SJSA1 (cell line): ENCODE measurements at regions not wholly inside any gene's neighbourhood (a gene's known extent, or its start where the extent isn't known, plus 50 kb on each side); places are given as distances from the start of the nearest gene placed in this dataset.

ENCODE experiments used
- DNase-seq, 2 experiments: peaks; one replicate each; pipeline ENCODE4 v3.0.0-alpha.2; 2015 to 2020; ENCODE audit warnings: low spot score in 2 of 2, low read depth in 1 of 2
- H3K27ac ChIP-seq: fragments of 250-450 bp; sonication (Bioruptor Pico); 2 replicates; pipeline ENCODE4 v1.5.1; 2020; ENCODE audit warnings: mild to moderate bottlenecking, moderate library complexity
- H3K27me3 ChIP-seq: fragments of 250-450 bp; sonication (Bioruptor Pico); replicated peaks from 2 replicates; pipeline ENCODE4 v1.5.1; 2020; ENCODE audit warnings: mild to moderate bottlenecking, moderate library complexity
- H3K36me3 ChIP-seq: fragments of 250-450 bp; sonication (Bioruptor Pico); 2 replicates; pipeline ENCODE4 v1.5.1; 2020; ENCODE audit warnings: mild to moderate bottlenecking
- H3K4me1 ChIP-seq: fragments of 250-450 bp; sonication (Bioruptor Pico); replicated peaks from 2 replicates; pipeline ENCODE4 v1.6.1; 2021; ENCODE audit warnings: mild to moderate bottlenecking
- H3K4me3 ChIP-seq: fragments of 250-450 bp; sonication (Bioruptor Pico); 2 replicates; pipeline ENCODE4 v1.5.1; 2020; ENCODE audit warnings: mild to moderate bottlenecking
- H3K9me3 ChIP-seq: fragments of 250-450 bp; sonication (Bioruptor Pico); replicated peaks from 2 replicates; pipeline ENCODE4 v1.5.1; 2020; ENCODE audit warnings: mild to moderate bottlenecking

GRCh38 chr6:141264101-141264500 lies 868.6 kb upstream of the GJE1 start:
- Histone ChIP-seq H3K4me3 (no peak overlapping the region), H3K27me3 (no peaks in the 10 kb centered on the region), H3K4me1 (peaks cover 6% of the 10 kb centered on the region), H3K36me3 (no peaks in the 10 kb centered on the region), H3K27ac (no peak overlapping the region), H3K9me3 (no peaks in the 10 kb centered on the region)
- DNase-seq, result no peak

- H3K4me3 ChIP-seq, result no peak overlapping the region
- no peaks in the 10 kb centered on the region for H3K27me3 ChIP-seq
Observed at GRCh38 chr6:141261672-141262060, 871.1 kb upstream of the GJE1 start.

GRCh38 chr6:141261016-141261671 lies 871.6 kb upstream of the GJE1 start:
- H3K27ac ChIP-seq, result no peak overlapping the region
- H3K4me1 ChIP-seq, result no peaks in the 10 kb centered on the region
- no peaks in the 10 kb centered on the region for H3K9me3 ChIP-seq
- DNase-seq, result no peak
- no peak overlapping the region for H3K4me3 ChIP-seq
- H3K36me3 ChIP-seq, result no peaks in the 10 kb centered on the region
- no peaks in the 10 kb centered on the region for H3K27me3 ChIP-seq

More at GRCh38 chr6:141261672-141262060, 871.1 kb upstream of the GJE1 start:
- Histone ChIP-seq H3K9me3 (no peaks in the 10 kb centered on the region), H3K27ac (no peak overlapping the region), H3K36me3 (no peaks in the 10 kb centered on the region), H3K4me1 (peaks cover 2% of the 10 kb centered on the region)
- DNase-seq, result no peak

- Histone ChIP-seq H3K27ac (no peak overlapping the region), H3K4me3 (no peak overlapping the region), H3K9me3 (no peaks in the 10 kb centered on the region), H3K36me3 (no peaks in the 10 kb centered on the region), H3K27me3 (no peaks in the 10 kb centered on the region), H3K4me1 (no peaks in the 10 kb centered on the region)
- DNase-seq, result no peak
Observed at GRCh38 chr6:141260627-141261015, 872.1 kb upstream of the GJE1 start.

- H3K9me3 ChIP-seq, result no peaks in the 10 kb centered on the region
- H3K27me3 ChIP-seq, result no peaks in the 10 kb centered on the region
- H3K4me1 ChIP-seq, result no peaks in the 10 kb centered on the region
- H3K27ac ChIP-seq, result no peak overlapping the region
- no peak overlapping the region for H3K4me3 ChIP-seq
- no peaks in the 10 kb centered on the region for H3K36me3 ChIP-seq
- DNase-seq, result no peak
Observed at GRCh38 chr6:141259807-141260206, 872.9 kb upstream of the GJE1 start.

GRCh38 chr6:141259091-141259490 lies 873.6 kb upstream of the GJE1 start:
- Histone ChIP-seq H3K4me3 (no peak overlapping the region), H3K27me3 (no peaks in the 10 kb centered on the region), H3K27ac (no peak overlapping the region), H3K4me1 (no peaks in the 10 kb centered on the region), H3K9me3 (no peaks in the 10 kb centered on the region), H3K36me3 (no peaks in the 10 kb centered on the region)
- no peak for DNase-seq

GRCh38 chr6:141258516-141258915 lies 874.2 kb upstream of the GJE1 start:
- Histone ChIP-seq H3K36me3 (no peaks in the 10 kb centered on the region), H3K27me3 (no peaks in the 10 kb centered on the region), H3K27ac (no peak overlapping the region), H3K4me1 (no peaks in the 10 kb centered on the region), H3K9me3 (no peaks in the 10 kb centered on the region), H3K4me3 (no peak overlapping the region)
- DNase-seq, result no peak

GRCh38 chr6:141254336-141254735 lies 878.4 kb upstream of the GJE1 start:
- DNase-seq, result no peak
- Histone ChIP-seq H3K36me3 (no peaks in the 10 kb centered on the region), H3K27me3 (no peaks in the 10 kb centered on the region), H3K27ac (no peak overlapping the region), H3K9me3 (no peaks in the 10 kb centered on the region), H3K4me3 (no peak overlapping the region), H3K4me1 (no peaks in the 10 kb centered on the region)

GRCh38 chr6:141252828-141253608 lies 879.7 kb upstream of the GJE1 start:
- Histone ChIP-seq H3K4me1 (no peaks in the 10 kb centered on the region), H3K4me3 (no peak overlapping the region), H3K27ac (no peak overlapping the region), H3K36me3 (no peaks in the 10 kb centered on the region), H3K27me3 (no peaks in the 10 kb centered on the region), H3K9me3 (no peaks in the 10 kb centered on the region)
- no peak for DNase-seq

- no peaks in the 10 kb centered on the region for H3K27me3 ChIP-seq
- H3K4me1 ChIP-seq, result no peaks in the 10 kb centered on the region
- H3K27ac ChIP-seq, result no peak overlapping the region
- H3K36me3 ChIP-seq, result no peaks in the 10 kb centered on the region
- no peak for DNase-seq
- no peaks in the 10 kb centered on the region for H3K9me3 ChIP-seq
- H3K4me3 ChIP-seq, result no peak overlapping the region
Observed at GRCh38 chr6:141251286-141251685, 881.4 kb upstream of the GJE1 start.

- Histone ChIP-seq H3K27ac (no peak overlapping the region), H3K4me1 (no peaks in the 10 kb centered on the region), H3K4me3 (no peak overlapping the region), H3K9me3 (no peaks in the 10 kb centered on the region), H3K27me3 (no peaks in the 10 kb centered on the region), H3K36me3 (no peaks in the 10 kb centered on the region)
- DNase-seq, result no peak
Observed at GRCh38 chr6:141248021-141248799, 884.5 kb upstream of the GJE1 start.

- Histone ChIP-seq H3K9me3 (no peaks in the 10 kb centered on the region), H3K27ac (no peak overlapping the region), H3K36me3 (no peaks in the 10 kb centered on the region), H3K4me3 (no peak overlapping the region), H3K27me3 (no peaks in the 10 kb centered on the region), H3K4me1 (no peaks in the 10 kb centered on the region)
- no peak for DNase-seq
Observed at GRCh38 chr6:141244366-141244765, 888.4 kb upstream of the GJE1 start.

GRCh38 chr6:141242957-141243356 lies 889.8 kb upstream of the GJE1 start:
- no peaks in the 10 kb centered on the region for H3K27me3 ChIP-seq
- no peaks in the 10 kb centered on the region for H3K9me3 ChIP-seq
- no peak overlapping the region for H3K27ac ChIP-seq
- no peak for DNase-seq
- no peaks in the 10 kb centered on the region for H3K36me3 ChIP-seq
- no peaks in the 10 kb centered on the region for H3K4me1 ChIP-seq
- H3K4me3 ChIP-seq, result no peak overlapping the region

- no peaks in the 10 kb centered on the region for H3K9me3 ChIP-seq
- no peaks in the 10 kb centered on the region for H3K4me1 ChIP-seq
- H3K27ac ChIP-seq, result no peak overlapping the region
- H3K4me3 ChIP-seq, result no peak overlapping the region
- no peaks in the 10 kb centered on the region for H3K36me3 ChIP-seq
- H3K27me3 ChIP-seq, result no peaks in the 10 kb centered on the region
- DNase-seq, result no peak
Observed at GRCh38 chr6:141229296-141229695, 903.4 kb upstream of the GJE1 start.
